Neural cell (in vitro differentiated cells): ENCODE measurements at regions not wholly inside any gene's neighbourhood (a gene's known extent, or its start where the extent isn't known, plus 50 kb on each side); places are given as distances from the start of the nearest gene placed in this dataset.

Source experiments
- CTCF ChIP-seq: fragments of 450-650 bp; IDR thresholded peaks from 2 replicates; pipeline ENCODE4 v1.5.1; 2014; ENCODE audit warnings: antibody characterized with exemption, mild to moderate bottlenecking, moderate library complexity; ENCODE audit not compliant: poor library complexity, severe bottlenecking
- EP300 ChIP-seq: fragments of 450-650 bp; conservative IDR thresholded peaks from 2 replicates; pipeline ENCODE4 v1.6.1; 2014; ENCODE audit warnings: antibody characterized with exemption, mild to moderate bottlenecking, moderate library complexity; ENCODE audit not compliant: poor library complexity, severe bottlenecking
- POLR2AphosphoS5 ChIP-seq: IDR thresholded peaks from 2 replicates; pipeline ENCODE4 v1.6.1; 2012
- RAD21 ChIP-seq: fragments of 450-650 bp; conservative IDR thresholded peaks from 2 replicates; pipeline ENCODE4 v1.6.1; 2014; ENCODE audit warnings: antibody characterized with exemption, mild to moderate bottlenecking, moderate library complexity
- REST ChIP-seq: IDR thresholded peaks from 2 replicates; pipeline ENCODE4 v1.6.1; 2012; ENCODE audit warnings: borderline replicate concordance
- TAF1 ChIP-seq: IDR thresholded peaks from 2 replicates; pipeline ENCODE4 v1.6.1; 2012; ENCODE audit warnings: low read depth

- TF ChIP-seq CTCF (no peak), POLR2AphosphoS5 (no peak), TAF1 (no peak), RAD21 (no peak), EP300 (no peak), REST (no peak)
Measured at GRCh38 chr2:2993172-2993692, 384.4 kb downstream of the EIPR1 start.
